Forelimb muscle (tissue), 1 donor: ENCODE measurements at regions not wholly inside any gene's neighbourhood (a gene's known extent, or its start where the extent isn't known, plus 50 kb on each side); places are given as distances from the start of the nearest gene placed in this dataset.
"Not testable (repeated sequence)": the region's sequence is repeated elsewhere in the genome, so short reads cannot be mapped to it uniquely, and the experiment has no call there.

Source experiments
- DNase-seq: peaks from one replicate; pipeline ENCODE4 v3.0.0-alpha.2; 2013; ENCODE audit warnings: low read depth

GRCh38 chr5:91632871-91633270 lies 249.8 kb upstream of the ARRDC3 start:
- no peak for DNase-seq

GRCh38 chr5:91611746-91612145 lies 228.6 kb upstream of the ARRDC3 start:
- DNase-seq, result no peak

- no peak for DNase-seq
These were observed 224.6 kb upstream of the ARRDC3 start for GRCh38 chr5:91607675-91608074.

GRCh38 chr5:91599863-91600262 lies 216.7 kb upstream of the ARRDC3 start:
- DNase-seq, result no peak

- no peak for DNase-seq
These were observed 215.1 kb upstream of the ARRDC3 start for GRCh38 chr5:91598216-91598615.

- no peak for DNase-seq
These were observed 212.3 kb upstream of the ARRDC3 start for GRCh38 chr5:91595424-91595823.

GRCh38 chr5:91591076-91591475 lies 208.0 kb upstream of the ARRDC3 start:
- no peak for DNase-seq

GRCh38 chr5:91586232-91586631 lies 203.1 kb upstream of the ARRDC3 start:
- DNase-seq, result no peak

- DNase-seq, result no peak
These were observed 201.2 kb upstream of the ARRDC3 start for GRCh38 chr5:91584352-91584751.

- DNase-seq, result not testable (repeated sequence)
These were observed 182.9 kb upstream of the ARRDC3 start for GRCh38 chr5:91566012-91566411.

GRCh38 chr5:91562922-91563321 lies 179.8 kb upstream of the ARRDC3 start:
- no peak for DNase-seq

- no peak for DNase-seq
These were observed 158.6 kb upstream of the ARRDC3 start for GRCh38 chr5:91541696-91542095.

GRCh38 chr5:91538179-91538578 lies 155.1 kb upstream of the ARRDC3 start:
- DNase-seq, result no peak

GRCh38 chr5:91535499-91535898 lies 152.4 kb upstream of the ARRDC3 start:
- no peak for DNase-seq

GRCh38 chr5:91534332-91534731 lies 151.2 kb upstream of the ARRDC3 start:
- DNase-seq, result no peak

GRCh38 chr5:91532779-91533178 lies 149.7 kb upstream of the ARRDC3 start:
- no peak for DNase-seq

GRCh38 chr5:91532281-91532680 lies 149.2 kb upstream of the ARRDC3 start:
- no peak for DNase-seq

GRCh38 chr5:91528831-91529230 lies 145.7 kb upstream of the ARRDC3 start:
- DNase-seq, result no peak

GRCh38 chr5:91521785-91522184 lies 138.7 kb upstream of the ARRDC3 start:
- no peak for DNase-seq

GRCh38 chr5:91521334-91521733 lies 138.2 kb upstream of the ARRDC3 start:
- DNase-seq, result no peak

- no peak for DNase-seq
These were observed 131.3 kb upstream of the ARRDC3 start for GRCh38 chr5:91514400-91514799.

- no peak for DNase-seq
These were observed 120.2 kb upstream of the ARRDC3 start for GRCh38 chr5:91503321-91503720.

- no peak for DNase-seq
These were observed 117.6 kb upstream of the ARRDC3 start for GRCh38 chr5:91500758-91501157.

- DNase-seq, result peak; percentile 17
These were observed 116.9 kb upstream of the ARRDC3 start for GRCh38 chr5:91499943-91500531.
